H9 (cell line): ENCODE measurements at regions not wholly inside any gene's neighbourhood (a gene's known extent, or its start where the extent isn't known, plus 50 kb on each side); places are given as distances from the start of the nearest gene placed in this dataset.
"Not testable (repeated sequence)": the region's sequence is repeated elsewhere in the genome, so short reads cannot be mapped to it uniquely, and the experiment has no call there.

ENCODE experiments used
- DNase-seq: peaks from one replicate; pipeline ENCODE4 v3.0.0-alpha.2; 2017
- H2AFZ ChIP-seq: one replicate; pipeline ENCODE4 v1.6.1; 2013; ENCODE audit warnings: mild to moderate bottlenecking, low read length, control low read depth, moderate library complexity
- H2AK5ac ChIP-seq: 2 replicates; pipeline ENCODE4 v1.6.1; 2013; ENCODE audit warnings: low read length, control low read depth, mixed read lengths; ENCODE audit not compliant: insufficient read length
- H2BK120ac ChIP-seq: one replicate; pipeline ENCODE4 v1.6.1; 2013; ENCODE audit warnings: low read depth, mild to moderate bottlenecking, low read length, control low read depth, inconsistent platforms; ENCODE audit not compliant: poor library complexity, severe bottlenecking
- H2BK12ac ChIP-seq: 2 replicates; pipeline ENCODE4 v1.6.1; 2013; ENCODE audit warnings: low read length, control low read depth, mixed read lengths, low read depth; ENCODE audit not compliant: insufficient read length
- H2BK15ac ChIP-seq: 2 replicates; pipeline ENCODE4 v1.6.1; 2013; ENCODE audit warnings: low read depth, low read length, control low read depth
- H2BK20ac ChIP-seq: one replicate; pipeline ENCODE4 v1.6.1; 2013; ENCODE audit warnings: low read depth, mild to moderate bottlenecking, low read length, control low read depth, inconsistent platforms; ENCODE audit not compliant: poor library complexity, severe bottlenecking
- H2BK5ac ChIP-seq: 2 replicates; pipeline ENCODE4 v1.6.1; 2013; ENCODE audit warnings: low read length, control low read depth, mixed read lengths; ENCODE audit not compliant: insufficient read length
- H3K14ac ChIP-seq: 2 replicates; pipeline ENCODE4 v1.6.1; 2013; ENCODE audit warnings: low read length, control low read depth; ENCODE audit not compliant: insufficient read depth
- H3K18ac ChIP-seq: 2 replicates; pipeline ENCODE4 v1.6.1; 2013; ENCODE audit warnings: low read depth, mild to moderate bottlenecking, mixed read lengths, low read length, control low read depth; ENCODE audit not compliant: insufficient read length
- H3K23ac ChIP-seq: 2 replicates; pipeline ENCODE4 v1.6.1; 2013; ENCODE audit warnings: low read length, control low read depth, mixed read lengths, low read depth; ENCODE audit not compliant: insufficient read length
- H3K23me2 ChIP-seq: 2 replicates; pipeline ENCODE4 v1.6.1; 2013; ENCODE audit warnings: low read depth, mild to moderate bottlenecking, mixed read lengths, low read length, control low read depth; ENCODE audit not compliant: insufficient read length, poor library complexity, severe bottlenecking
- H3K27ac ChIP-seq: 2 replicates; pipeline ENCODE4 v1.5.1; 2013; ENCODE audit warnings: low read length, control low read depth, mixed read lengths, low read depth; ENCODE audit not compliant: insufficient read length
- H3K27me3 ChIP-seq: 2 replicates; pipeline ENCODE4 v1.6.1; 2013; ENCODE audit warnings: low read length, control low read depth, inconsistent platforms; ENCODE audit not compliant: insufficient read depth
- H3K4ac ChIP-seq: 2 replicates; pipeline ENCODE4 v1.6.1; 2013; ENCODE audit warnings: low read depth, mild to moderate bottlenecking, control low read depth, inconsistent platforms, low read length, moderate library complexity
- H3K4me1 ChIP-seq: 2 replicates; pipeline ENCODE4 v1.6.1; 2013; ENCODE audit warnings: low read length, control low read depth, inconsistent platforms; ENCODE audit not compliant: insufficient read depth
- H3K4me2 ChIP-seq: 2 replicates; pipeline ENCODE4 v1.6.1; 2013; ENCODE audit warnings: low read length, control low read depth, mixed read lengths; ENCODE audit not compliant: insufficient read length, insufficient read depth
- H3K56ac ChIP-seq: 2 replicates; pipeline ENCODE4 v1.6.1; 2013; ENCODE audit warnings: low read depth, mild to moderate bottlenecking, mixed read lengths, low read length, control low read depth; ENCODE audit not compliant: insufficient read length
- H3K79me1 ChIP-seq: 2 replicates; pipeline ENCODE4 v1.6.1; 2013; ENCODE audit warnings: low read depth, mild to moderate bottlenecking, moderate library complexity, low read length, control low read depth, inconsistent platforms; ENCODE audit not compliant: insufficient read depth, poor library complexity, severe bottlenecking
- H3K79me2 ChIP-seq: 2 replicates; pipeline ENCODE4 v1.6.1; 2013; ENCODE audit warnings: low read length, control low read depth, inconsistent platforms; ENCODE audit not compliant: insufficient read depth
- H3K9ac ChIP-seq: 2 replicates; pipeline ENCODE4 v1.6.1; 2013; ENCODE audit warnings: low read length, control low read depth, mixed read lengths; ENCODE audit not compliant: insufficient read length; ENCODE audit errors: extremely low read depth
- H3K9me3 ChIP-seq: one replicate; pipeline ENCODE4 v1.6.1; 2013; ENCODE audit warnings: low read depth, low read length, inconsistent platforms; ENCODE audit not compliant: control insufficient read depth
- H3T11ph ChIP-seq: one replicate; pipeline ENCODE4 v1.6.1; 2013; ENCODE audit warnings: mild to moderate bottlenecking, low read length, control low read depth, inconsistent platforms
- H4K20me1 ChIP-seq: one replicate; pipeline ENCODE4 v1.6.1; 2013; ENCODE audit not compliant: control insufficient read depth, insufficient read length, insufficient read depth
- H4K5ac ChIP-seq: 2 replicates; pipeline ENCODE4 v1.6.1; 2013; ENCODE audit warnings: low read depth, mild to moderate bottlenecking, mixed read lengths, low read length, control low read depth; ENCODE audit not compliant: insufficient read length
- H4K8ac ChIP-seq: replicated peaks from 2 replicates; pipeline ENCODE4 v1.6.1; 2013; ENCODE audit warnings: low read length, control low read depth, mixed read lengths, low read depth; ENCODE audit not compliant: insufficient read length
- H4K91ac ChIP-seq: 2 replicates; pipeline ENCODE4 v1.6.1; 2013; ENCODE audit warnings: low read depth, mild to moderate bottlenecking, moderate library complexity, mixed read lengths, low read length, control low read depth; ENCODE audit not compliant: insufficient read length
- H3K27ac Mint-ChIP-seq, 3 experiments: 2 replicates in 2 of 3; 3 replicates in 1 of 3; pipeline ENCODE4 v1.8.0; 2020 to 2021; ENCODE audit warnings: mixed read lengths in 3 of 3, mild to moderate bottlenecking in 1 of 3, moderate library complexity in 1 of 3
- H3K27me3 Mint-ChIP-seq: 2 replicates; pipeline ENCODE4 v1.8.0; 2021; ENCODE audit warnings: low read depth, mild to moderate bottlenecking, moderate library complexity, mixed read lengths
- H3K36me3 Mint-ChIP-seq, 3 experiments: 2 replicates in 2 of 3; 3 replicates in 1 of 3; pipeline ENCODE4 v1.8.0; 2020 to 2021; ENCODE audit warnings: low read depth in 3 of 3, mixed read lengths in 3 of 3; ENCODE audit not compliant: insufficient read depth in 1 of 3
- H3K4me1 Mint-ChIP-seq, 2 experiments: 2 replicates each; pipeline ENCODE4 v1.8.0; 2020; ENCODE audit warnings: mixed read lengths in 2 of 2
- H3K4me3 Mint-ChIP-seq, 2 experiments: 2 replicates in 1 of 2; 3 replicates in 1 of 2; pipeline ENCODE4 v1.8.0; 2020 to 2021; ENCODE audit warnings: mild to moderate bottlenecking in 2 of 2, mixed read lengths in 2 of 2, moderate library complexity in 1 of 2
- H3K9me3 Mint-ChIP-seq, 2 experiments: 2 replicates in 1 of 2; 3 replicates in 1 of 2; pipeline ENCODE4 v1.8.0; 2020; ENCODE audit warnings: mild to moderate bottlenecking in 2 of 2, mixed read lengths in 2 of 2, moderate library complexity in 1 of 2
- CTCF ChIP-seq: fragments of 200-600 bp; sonication (generic); conservative IDR thresholded peaks from 3 replicates; pipeline ENCODE4 v1.8.0; 2021; ENCODE audit warnings: antibody characterized with exemption, mild to moderate bottlenecking
- WGBS: extraction: QIAGEN DNeasy Blood & Tissue Kit; methylation state at CpG from one replicate; pipeline ENCODE4 v1.1.7; 2013; ENCODE audit warnings: missing lambda C conversion rate, low lambda C conversion rate, mixed read lengths; ENCODE audit not compliant: insufficient read length; ENCODE audit errors: extremely low coverage; 5-methylcytosine and 5-hydroxymethylcytosine counted together

DNA sequence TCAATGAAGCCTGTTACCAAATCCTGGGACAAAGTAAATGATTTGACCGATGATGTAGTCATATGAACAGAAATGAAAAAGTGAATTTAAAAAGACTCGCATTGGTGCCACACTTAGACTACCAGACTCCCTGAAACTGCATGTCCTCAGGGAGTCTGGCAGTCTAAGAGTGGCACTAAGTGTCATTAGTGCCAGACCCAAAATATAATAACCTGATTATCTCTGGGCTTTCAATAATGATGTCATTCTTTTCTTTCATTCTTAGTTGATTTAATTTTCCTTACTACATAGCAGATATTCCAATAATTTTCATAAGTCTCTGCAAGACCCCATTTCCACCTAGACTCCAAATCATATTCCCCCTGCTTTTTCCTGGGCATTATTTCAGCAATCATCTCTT, 59.0 kb downstream of the OR2K2 start:
- Mint-ChIP-seq H3K36me3 (peaks cover 5 to 15% (median 10%) of the 10 kb centered on the region in 3 experiments), H3K27me3 (no peaks in the 10 kb centered on the region), H3K4me1 (no peaks in the 10 kb centered on the region; a peak in 1 of 4 replicates), H3K27ac (no peak overlapping the region), H3K4me3 (no peak overlapping the region), H3K9me3 (peaks cover 11 to 15% of the 10 kb centered on the region in 2 experiments)
- no peaks in the 10 kb centered on the region for H4K20me1 ChIP-seq
- no peak overlapping the region for H3K27ac ChIP-seq
- no peak overlapping the region for H2BK5ac ChIP-seq
- no peak overlapping the region for H3K14ac ChIP-seq
- H3K4ac ChIP-seq, result no peak overlapping the region
- no peak overlapping the region for H4K5ac ChIP-seq
- no peaks in the 10 kb centered on the region for H3K4me1 ChIP-seq
- no peak overlapping the region for H2BK120ac ChIP-seq
- H4K8ac ChIP-seq, result no peak overlapping the region
- H3K56ac ChIP-seq, result no peak overlapping the region
- no peak overlapping the region for H3K18ac ChIP-seq
- H2AK5ac ChIP-seq, result no peak overlapping the region
- H2AFZ ChIP-seq, result no peak overlapping the region
- no peak overlapping the region for H3K9ac ChIP-seq
- no peaks in the 10 kb centered on the region for H3K79me2 ChIP-seq
- H2BK12ac ChIP-seq, result no peak overlapping the region
- H3K27me3 ChIP-seq, result no peaks in the 10 kb centered on the region
- no peak overlapping the region for H3K23ac ChIP-seq
- H3K79me1 ChIP-seq, result no peaks in the 10 kb centered on the region
- peaks cover under 1% of the 10 kb centered on the region for H3K9me3 ChIP-seq
- H3T11ph ChIP-seq, result no peak overlapping the region
- DNase-seq, result no peak
- no CpG with 5 or more reads among the region's 2 CpGs for WGBS
- no peak for TF ChIP-seq CTCF
- H2BK20ac ChIP-seq, result no peak overlapping the region
- no peak overlapping the region for H3K4me2 ChIP-seq
- H4K91ac ChIP-seq, result no peak overlapping the region
- H2BK15ac ChIP-seq, result no peak overlapping the region
- no peaks in the 10 kb centered on the region for H3K23me2 ChIP-seq

DNA sequence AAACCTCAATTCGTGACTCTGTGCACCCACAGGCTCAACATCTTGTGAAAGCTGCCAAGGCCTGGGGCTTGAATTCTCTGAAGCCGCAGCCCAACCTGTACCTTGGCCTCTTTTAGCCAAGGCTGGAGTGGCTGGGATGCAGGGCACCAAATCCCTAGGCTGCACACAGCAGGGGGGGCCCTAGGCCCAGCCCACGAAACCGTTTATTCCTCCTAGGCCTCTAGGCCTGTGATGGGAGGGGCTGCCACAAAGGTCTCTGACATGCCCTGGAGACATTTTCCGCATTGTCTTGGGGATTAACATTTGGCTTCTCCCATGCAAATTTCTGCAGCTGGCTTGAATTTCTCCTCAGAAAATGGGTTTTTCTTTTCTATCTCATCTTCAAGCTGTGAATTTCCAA, 64.0 kb downstream of the OR2K2 start:
- H2AFZ ChIP-seq, H2BK15ac ChIP-seq, H3K27ac Mint-ChIP-seq, H3K23me2 ChIP-seq, H3K27me3 ChIP-seq, H3K9me3 ChIP-seq, H3K79me2 ChIP-seq, H3K27ac ChIP-seq, H2BK5ac ChIP-seq, H2BK12ac ChIP-seq, H3K4me1 ChIP-seq, H3K27me3 Mint-ChIP-seq, H3K4me2 ChIP-seq, H3K4me3 Mint-ChIP-seq, H4K20me1 ChIP-seq, H2BK20ac ChIP-seq, H4K5ac ChIP-seq, H4K91ac ChIP-seq, H2BK120ac ChIP-seq, H3K14ac ChIP-seq, DNase-seq, H3K18ac ChIP-seq, H3K56ac ChIP-seq, H3K79me1 ChIP-seq, H3K4ac ChIP-seq, H3K9ac ChIP-seq, H2AK5ac ChIP-seq, H4K8ac ChIP-seq, H3K4me1 Mint-ChIP-seq, H3K23ac ChIP-seq, H3T11ph ChIP-seq: not testable (repeated sequence)
- Mint-ChIP-seq H3K9me3 (peaks cover 25 to 30% of the 10 kb centered on the region in 2 experiments), H3K36me3 (peaks cover 14 to 30% (median 19%) of the 10 kb centered on the region in 3 experiments)
- no CpG with 5 or more reads among the region's 5 CpGs for WGBS
